ENCODE measurements at regions not wholly inside any gene's neighbourhood (a gene's known extent, or its start where the extent isn't known, plus 50 kb on each side); places are given as distances from the start of the nearest gene placed in this dataset.

GRCh38 chr12:75891072-75891471 is 140.5 kb downstream of the PHLDA1 start:
- Histone ChIP-seq H3K27me3 (no peaks in the 10 kb centered on the region), H3K4me3 (no peak overlapping the region), H3K27ac (no peak overlapping the region), H3K4me1 (no peaks in the 10 kb centered on the region), H3K36me3 (no peaks in the 10 kb centered on the region), H3K9me3 (no peaks in the 10 kb centered on the region)
- intact Hi-C loops (cut with DNase I), result no loop called here
- DNase-seq, result no peak
- no peak for TF ChIP-seq CTCF (IDR thresholded peaks at IDR 0.05)
- ATAC-seq, result no peak

- H3K27ac ChIP-seq, result no peak overlapping the region
- ATAC-seq (no peak), DNase-seq (no peak)
- no peaks in the 10 kb centered on the region for H3K27me3 ChIP-seq
- no peak overlapping the region for H3K4me3 ChIP-seq
- H3K36me3 ChIP-seq, result no peaks in the 10 kb centered on the region
- H3K4me1 ChIP-seq, result no peaks in the 10 kb centered on the region
- intact Hi-C loops (cut with DNase I), result no loop called here
- TF ChIP-seq CTCF (IDR thresholded peaks at IDR 0.05), result no peak
- H3K9me3 ChIP-seq, result no peaks in the 10 kb centered on the region
Observed at GRCh38 chr12:75890660-75891059, 140.9 kb downstream of the PHLDA1 start.

- DNase-seq (no peak), ATAC-seq (no peak)
- TF ChIP-seq CTCF (IDR thresholded peaks at IDR 0.05), result no peak
- H3K4me3 ChIP-seq, result no peak overlapping the region
- no peaks in the 10 kb centered on the region for H3K36me3 ChIP-seq
- no peaks in the 10 kb centered on the region for H3K9me3 ChIP-seq
- no peak overlapping the region for H3K27ac ChIP-seq
- no peaks in the 10 kb centered on the region for H3K27me3 ChIP-seq
- H3K4me1 ChIP-seq, result no peaks in the 10 kb centered on the region
- intact Hi-C loops (cut with DNase I), result no loop called here
Observed at GRCh38 chr12:75890141-75890540, 141.4 kb downstream of the PHLDA1 start.

- Histone ChIP-seq H3K4me3 (no peak overlapping the region), H3K27ac (no peak overlapping the region), H3K27me3 (no peaks in the 10 kb centered on the region), H3K4me1 (no peaks in the 10 kb centered on the region), H3K9me3 (no peaks in the 10 kb centered on the region), H3K36me3 (no peaks in the 10 kb centered on the region)
- ATAC-seq, result no peak
- intact Hi-C loops (cut with DNase I), result no loop called here
- no peak for TF ChIP-seq CTCF (IDR thresholded peaks at IDR 0.05)
- no peak for DNase-seq
Observed at GRCh38 chr12:75888874-75889613, 142.5 kb downstream of the PHLDA1 start.

GRCh38 chr12:75888399-75888798 is 143.2 kb downstream of the PHLDA1 start:
- no peak for ATAC-seq
- Histone ChIP-seq H3K4me3 (no peak overlapping the region), H3K27me3 (no peaks in the 10 kb centered on the region), H3K4me1 (no peaks in the 10 kb centered on the region), H3K36me3 (no peaks in the 10 kb centered on the region), H3K27ac (no peak overlapping the region), H3K9me3 (no peaks in the 10 kb centered on the region)
- no peak for DNase-seq
- no peak for TF ChIP-seq CTCF (IDR thresholded peaks at IDR 0.05)
- intact Hi-C loops (cut with DNase I), result no loop called here

Data from left lung (tissue), 4 donors.